Stimulated activated naive CD8-positive, alpha-beta T cell treated with anti-CD3 and anti-CD28 coated beads, Interleukin-15, Interleukin-2, amounts not matched to agents 100 ng/mL and 50 ng/mL, for 24 hours (primary cell): ENCODE measurements at regions not wholly inside any gene's neighbourhood (a gene's known extent, or its start where the extent isn't known, plus 50 kb on each side); places are given as distances from the start of the nearest gene placed in this dataset.
"Not testable (repeated sequence)": the region's sequence is repeated elsewhere in the genome, so short reads cannot be mapped to it uniquely, and the experiment has no call there.

ENCODE experiments used
- H3K27ac Mint-ChIP-seq: one replicate; pipeline ENCODE4 v1.8.0; 2021; ENCODE audit warnings: mild to moderate bottlenecking, mixed read lengths
- H3K27me3 Mint-ChIP-seq: one replicate; pipeline ENCODE4 v1.8.0; 2021; ENCODE audit warnings: mixed read lengths
- H3K36me3 Mint-ChIP-seq: one replicate; pipeline ENCODE4 v1.8.0; 2021; ENCODE audit warnings: low read depth, mixed read lengths
- H3K4me1 Mint-ChIP-seq: one replicate; pipeline ENCODE4 v1.8.0; 2021; ENCODE audit warnings: low read depth, mixed read lengths
- H3K4me3 Mint-ChIP-seq: one replicate; pipeline ENCODE4 v1.8.0; 2021; ENCODE audit warnings: mild to moderate bottlenecking, mixed read lengths
- H3K9me3 Mint-ChIP-seq: one replicate; pipeline ENCODE4 v1.8.0; 2021; ENCODE audit warnings: mixed read lengths

- H3K27me3 Mint-ChIP-seq, H3K27ac Mint-ChIP-seq, H3K9me3 Mint-ChIP-seq, H3K4me1 Mint-ChIP-seq, H3K4me3 Mint-ChIP-seq: not testable (repeated sequence)
- peaks cover 17% of the 10 kb centered on the region for H3K36me3 Mint-ChIP-seq
These were observed 178.9 kb downstream of the KLRB1 start for GRCh38 chr12:9428856-9429255.

GRCh38 chr12:9425429-9425828 lies 182.3 kb downstream of the KLRB1 start:
- not testable (repeated sequence) for H3K27ac Mint-ChIP-seq, H3K4me1 Mint-ChIP-seq, H3K4me3 Mint-ChIP-seq, H3K27me3 Mint-ChIP-seq, H3K9me3 Mint-ChIP-seq
- H3K36me3 Mint-ChIP-seq, result peaks cover 24% of the 10 kb centered on the region

- not testable (repeated sequence) for H3K9me3 Mint-ChIP-seq, H3K4me1 Mint-ChIP-seq, H3K4me3 Mint-ChIP-seq, H3K27me3 Mint-ChIP-seq, H3K27ac Mint-ChIP-seq
- peaks cover 24% of the 10 kb centered on the region for H3K36me3 Mint-ChIP-seq
These were observed 183.5 kb downstream of the KLRB1 start for GRCh38 chr12:9424175-9424740.

GRCh38 chr12:9422689-9423088 lies 185.0 kb downstream of the KLRB1 start:
- not testable (repeated sequence) for H3K27ac Mint-ChIP-seq, H3K4me1 Mint-ChIP-seq, H3K4me3 Mint-ChIP-seq, H3K27me3 Mint-ChIP-seq, H3K9me3 Mint-ChIP-seq
- H3K36me3 Mint-ChIP-seq, result peaks cover 28% of the 10 kb centered on the region

GRCh38 chr12:9421520-9422086 lies 186.1 kb downstream of the KLRB1 start:
- H3K4me1 Mint-ChIP-seq, H3K4me3 Mint-ChIP-seq, H3K27me3 Mint-ChIP-seq, H3K9me3 Mint-ChIP-seq, H3K27ac Mint-ChIP-seq: not testable (repeated sequence)
- peaks cover 20% of the 10 kb centered on the region for H3K36me3 Mint-ChIP-seq

- not testable (repeated sequence) for H3K9me3 Mint-ChIP-seq, H3K27me3 Mint-ChIP-seq, H3K4me3 Mint-ChIP-seq, H3K4me1 Mint-ChIP-seq, H3K27ac Mint-ChIP-seq
- peaks cover 15% of the 10 kb centered on the region for H3K36me3 Mint-ChIP-seq
These were observed 186.7 kb downstream of the KLRB1 start for GRCh38 chr12:9420817-9421519.

GRCh38 chr12:9418669-9419041 lies 189.1 kb downstream of the KLRB1 start:
- H3K27me3 Mint-ChIP-seq, H3K36me3 Mint-ChIP-seq, H3K9me3 Mint-ChIP-seq, H3K27ac Mint-ChIP-seq, H3K4me3 Mint-ChIP-seq, H3K4me1 Mint-ChIP-seq: not testable (repeated sequence)

- not testable (repeated sequence) for H3K4me3 Mint-ChIP-seq, H3K27me3 Mint-ChIP-seq, H3K36me3 Mint-ChIP-seq, H3K27ac Mint-ChIP-seq, H3K4me1 Mint-ChIP-seq, H3K9me3 Mint-ChIP-seq
These were observed 189.6 kb downstream of the KLRB1 start for GRCh38 chr12:9417947-9418668.

- H3K4me1 Mint-ChIP-seq, H3K27ac Mint-ChIP-seq, H3K27me3 Mint-ChIP-seq: not testable (repeated sequence)
These were observed 190.4 kb downstream of the KLRB1 start for GRCh38 chr12:9417341-9417740.

GRCh38 chr12:9416346-9416745 lies 191.4 kb downstream of the KLRB1 start:
- H3K9me3 Mint-ChIP-seq, H3K4me3 Mint-ChIP-seq, H3K27me3 Mint-ChIP-seq, H3K27ac Mint-ChIP-seq: not testable (repeated sequence)
- peaks cover 11% of the 10 kb centered on the region for H3K36me3 Mint-ChIP-seq
- peaks cover 12% of the 10 kb centered on the region for H3K4me1 Mint-ChIP-seq

More at GRCh38 chr12:9417341-9417740, 190.4 kb downstream of the KLRB1 start:
- H3K36me3 Mint-ChIP-seq, H3K4me3 Mint-ChIP-seq, H3K9me3 Mint-ChIP-seq: not testable (repeated sequence)

GRCh38 chr12:9415898-9416297 lies 191.8 kb downstream of the KLRB1 start:
- not testable (repeated sequence) for H3K27me3 Mint-ChIP-seq, H3K9me3 Mint-ChIP-seq, H3K27ac Mint-ChIP-seq, H3K4me3 Mint-ChIP-seq
- peaks cover 12% of the 10 kb centered on the region for H3K4me1 Mint-ChIP-seq
- H3K36me3 Mint-ChIP-seq, result peaks cover 11% of the 10 kb centered on the region

GRCh38 chr12:9413862-9414261 lies 193.9 kb downstream of the KLRB1 start:
- H3K27ac Mint-ChIP-seq, result peak overlapping the region; percentile 47
- peaks cover 11% of the 10 kb centered on the region for H3K36me3 Mint-ChIP-seq
- not testable (repeated sequence) for H3K27me3 Mint-ChIP-seq, H3K4me3 Mint-ChIP-seq, H3K9me3 Mint-ChIP-seq
- peaks cover 12% of the 10 kb centered on the region for H3K4me1 Mint-ChIP-seq

GRCh38 chr12:9412459-9412858 lies 195.3 kb downstream of the KLRB1 start:
- not testable (repeated sequence) for H3K27ac Mint-ChIP-seq, H3K4me3 Mint-ChIP-seq, H3K27me3 Mint-ChIP-seq, H3K9me3 Mint-ChIP-seq, H3K36me3 Mint-ChIP-seq
- peaks cover 12% of the 10 kb centered on the region for H3K4me1 Mint-ChIP-seq

- H3K4me1 Mint-ChIP-seq, result peaks cover 12% of the 10 kb centered on the region
- not testable (repeated sequence) for H3K9me3 Mint-ChIP-seq, H3K27ac Mint-ChIP-seq, H3K27me3 Mint-ChIP-seq, H3K4me3 Mint-ChIP-seq, H3K36me3 Mint-ChIP-seq
These were observed 196.0 kb downstream of the KLRB1 start for GRCh38 chr12:9411616-9412268.

GRCh38 chr12:9407425-9407748 lies 199.2 kb upstream of the PZP start:
- not testable (repeated sequence) for H3K4me3 Mint-ChIP-seq, H3K27me3 Mint-ChIP-seq, H3K36me3 Mint-ChIP-seq, H3K4me1 Mint-ChIP-seq, H3K9me3 Mint-ChIP-seq, H3K27ac Mint-ChIP-seq
